Esophagus (tissue), 2 donors: ENCODE measurements at regions not wholly inside any gene's neighbourhood (a gene's known extent, or its start where the extent isn't known, plus 50 kb on each side); places are given as distances from the start of the nearest gene placed in this dataset.

ENCODE experiments used
- H3K27ac ChIP-seq, 2 donors: one replicate each; pipeline ENCODE4 v1.5.1; 2013; ENCODE audit warnings: low read depth in 2 of 2, mild to moderate bottlenecking in 2 of 2, inconsistent platforms in 1 of 2, low read length in 1 of 2, moderate library complexity in 1 of 2
- H3K27me3 ChIP-seq, 2 donors: one replicate each; pipeline ENCODE4 v1.6.1; 2013; ENCODE audit warnings: low read length in 2 of 2, control low read depth in 1 of 2, mild to moderate bottlenecking in 1 of 2; ENCODE audit not compliant: insufficient read depth in 2 of 2, control insufficient read depth in 1 of 2
- H3K36me3 ChIP-seq, 2 donors: one replicate each; pipeline ENCODE4 v1.6.1; 2013; ENCODE audit warnings: low read length in 1 of 2; ENCODE audit not compliant: control insufficient read depth in 2 of 2, insufficient read depth in 2 of 2
- H3K4me1 ChIP-seq, 2 donors: one replicate each; pipeline ENCODE4 v1.6.1; 2013; ENCODE audit warnings: low read length in 1 of 2; ENCODE audit not compliant: control insufficient read depth in 2 of 2, insufficient read depth in 2 of 2
- H3K4me3 ChIP-seq, 2 donors: one replicate each; pipeline ENCODE4 v1.5.1; 2013; ENCODE audit warnings: low read length in 2 of 2, mild to moderate bottlenecking in 2 of 2, low read depth in 1 of 2, moderate library complexity in 1 of 2
- H3K9me3 ChIP-seq, 2 donors: one replicate each; pipeline ENCODE4 v1.6.1; 2013; ENCODE audit warnings: mild to moderate bottlenecking in 2 of 2, low read depth in 1 of 2, low read length in 1 of 2, moderate library complexity in 1 of 2; ENCODE audit not compliant: control insufficient read depth in 2 of 2, insufficient read depth in 1 of 2
- WGBS, 2 donors: extraction: QIAGEN DNeasy Blood & Tissue Kit; methylation state at CpG; one replicate each; pipeline ENCODE4 v1.1.7; 2013; 5-methylcytosine and 5-hydroxymethylcytosine counted together
- donor health status: healthy with polysubstance abuse.
- donor health status: Bipolar disorder and iron deficiency.

- no peaks in the 10 kb centered on the region for H3K36me3 ChIP-seq
- H3K27me3 ChIP-seq = no peaks in the 10 kb centered on the region
- no peak overlapping the region for H3K27ac ChIP-seq
- no peak overlapping the region for H3K4me3 ChIP-seq
- H3K9me3 ChIP-seq = no peaks in the 10 kb centered on the region
- WGBS, 2 donors = 84 to 86% methylated on average over 6 of the region's 6 CpGs
- no peaks in the 10 kb centered on the region for H3K4me1 ChIP-seq
These were observed 124.7 kb upstream of the ZBTB40 start for GRCh38 chr1:22326931-22327330.

- no peak overlapping the region for H3K4me3 ChIP-seq
- H3K36me3 ChIP-seq = no peaks in the 10 kb centered on the region
- 94 to 95% methylated on average over 8 of the region's 8 CpGs for WGBS, 2 donors
- no peaks in the 10 kb centered on the region for H3K4me1 ChIP-seq
- H3K9me3 ChIP-seq = no peaks in the 10 kb centered on the region
- H3K27ac ChIP-seq = no peak overlapping the region
- H3K27me3 ChIP-seq = no peaks in the 10 kb centered on the region
These were observed 124.2 kb upstream of the ZBTB40 start for GRCh38 chr1:22327411-22327810.

- Histone ChIP-seq H3K27ac (no peak overlapping the region), H3K9me3 (no peaks in the 10 kb centered on the region), H3K4me1 (no peaks in the 10 kb centered on the region), H3K4me3 (no peak overlapping the region), H3K27me3 (no peaks in the 10 kb centered on the region), H3K36me3 (no peaks in the 10 kb centered on the region)
- WGBS, 2 donors = 68 to 70% methylated on average over 17 of the region's 17 CpGs
These were observed 123.1 kb upstream of the ZBTB40 start for GRCh38 chr1:22328331-22329147.

- Histone ChIP-seq H3K4me3 (no peak overlapping the region), H3K4me1 (no peaks in the 10 kb centered on the region), H3K36me3 (no peaks in the 10 kb centered on the region), H3K27ac (no peak overlapping the region), H3K9me3 (no peaks in the 10 kb centered on the region), H3K27me3 (no peaks in the 10 kb centered on the region)
- 77 to 81% methylated on average over 8 to 9 of the region's 9 CpGs for WGBS, 2 donors
These were observed 122.5 kb upstream of the ZBTB40 start for GRCh38 chr1:22329148-22329515.

- Histone ChIP-seq H3K27ac (no peak overlapping the region), H3K27me3 (no peaks in the 10 kb centered on the region), H3K4me1 (no peaks in the 10 kb centered on the region), H3K9me3 (no peaks in the 10 kb centered on the region), H3K4me3 (no peak overlapping the region), H3K36me3 (no peaks in the 10 kb centered on the region)
- 80 to 81% methylated on average over 13 of the region's 13 CpGs for WGBS, 2 donors
These were observed 121.4 kb upstream of the ZBTB40 start for GRCh38 chr1:22330092-22330759.

GRCh38 chr1:22330760-22331119, 120.9 kb upstream of the ZBTB40 start:
- no peaks in the 10 kb centered on the region for H3K36me3 ChIP-seq
- no peaks in the 10 kb centered on the region for H3K9me3 ChIP-seq
- no peak overlapping the region for H3K4me3 ChIP-seq
- H3K27me3 ChIP-seq = no peaks in the 10 kb centered on the region
- no peaks in the 10 kb centered on the region for H3K4me1 ChIP-seq
- WGBS, 2 donors = 61 to 67% methylated on average over 1 of the region's 1 CpG
- no peak overlapping the region for H3K27ac ChIP-seq

GRCh38 chr1:22331618-22332423, 119.8 kb upstream of the ZBTB40 start:
- Histone ChIP-seq H3K27me3 (no peaks in the 10 kb centered on the region), H3K4me3 (no peak overlapping the region), H3K36me3 (no peaks in the 10 kb centered on the region), H3K9me3 (no peaks in the 10 kb centered on the region), H3K27ac (no peak overlapping the region), H3K4me1 (no peaks in the 10 kb centered on the region)
- WGBS, 2 donors = 64 to 66% methylated on average over 17 of the region's 17 CpGs

- H3K4me3 ChIP-seq = no peak overlapping the region
- WGBS, 2 donors = 88% methylated on average over 4 of the region's 4 CpGs
These were observed 119.3 kb upstream of the ZBTB40 start for GRCh38 chr1:22332424-22332717.

GRCh38 chr1:22332795-22333499, 118.7 kb upstream of the ZBTB40 start:
- H3K27ac ChIP-seq = no peak overlapping the region
- H3K27me3 ChIP-seq = no peaks in the 10 kb centered on the region
- no peaks in the 10 kb centered on the region for H3K4me1 ChIP-seq
- H3K9me3 ChIP-seq = no peaks in the 10 kb centered on the region
- H3K4me3 ChIP-seq = no peak overlapping the region
- no peaks in the 10 kb centered on the region for H3K36me3 ChIP-seq
- 63 to 66% methylated on average over 6 of the region's 6 CpGs for WGBS, 2 donors

More at GRCh38 chr1:22332424-22332717, 119.3 kb upstream of the ZBTB40 start:
- Histone ChIP-seq H3K9me3 (no peaks in the 10 kb centered on the region), H3K36me3 (no peaks in the 10 kb centered on the region), H3K27ac (no peak overlapping the region), H3K27me3 (no peaks in the 10 kb centered on the region), H3K4me1 (no peaks in the 10 kb centered on the region)
